ENCODE measurements at regions not wholly inside any gene's neighbourhood (a gene's known extent, or its start where the extent isn't known, plus 50 kb on each side); places are given as distances from the start of the nearest gene placed in this dataset.
"Not testable (repeated sequence)": the region's sequence is repeated elsewhere in the genome, so short reads cannot be mapped to it uniquely, and the experiment has no call there.

DNA sequence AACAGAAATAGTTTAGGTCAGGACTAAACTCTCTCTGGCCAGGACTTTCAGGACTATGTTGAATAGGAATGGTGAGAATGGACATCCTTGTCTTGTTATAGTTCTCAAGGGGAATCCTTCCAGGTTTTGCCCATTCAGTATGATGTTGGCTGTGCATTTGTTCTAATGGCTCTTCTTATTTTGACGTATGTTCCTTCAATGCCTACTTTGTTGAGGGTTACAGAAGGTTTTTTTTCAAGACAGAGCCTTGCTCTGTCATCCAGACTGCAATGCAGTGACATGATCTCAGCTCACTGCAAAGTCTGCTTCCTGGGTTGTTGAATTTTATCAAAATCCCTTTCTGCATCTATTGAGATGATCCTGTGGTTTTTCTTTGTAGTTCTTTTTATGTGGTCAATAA, 79.5 kb upstream of the NID2 start:
- Mint-ChIP-seq H3K9me3 (peaks cover 9% of the 10 kb centered on the region), H3K4me1 (ENCODE audit: low read depth) (no peaks in the 10 kb centered on the region), H3K27me3 (ENCODE audit: low read depth) (peaks cover 35% of the 10 kb centered on the region), H3K36me3 (ENCODE audit: low read depth) (no peaks in the 10 kb centered on the region), H3K4me3 (no peak overlapping the region), H3K27ac (no peak overlapping the region)
- DNase-seq (ENCODE audit: low spot score), result no peak

DNA sequence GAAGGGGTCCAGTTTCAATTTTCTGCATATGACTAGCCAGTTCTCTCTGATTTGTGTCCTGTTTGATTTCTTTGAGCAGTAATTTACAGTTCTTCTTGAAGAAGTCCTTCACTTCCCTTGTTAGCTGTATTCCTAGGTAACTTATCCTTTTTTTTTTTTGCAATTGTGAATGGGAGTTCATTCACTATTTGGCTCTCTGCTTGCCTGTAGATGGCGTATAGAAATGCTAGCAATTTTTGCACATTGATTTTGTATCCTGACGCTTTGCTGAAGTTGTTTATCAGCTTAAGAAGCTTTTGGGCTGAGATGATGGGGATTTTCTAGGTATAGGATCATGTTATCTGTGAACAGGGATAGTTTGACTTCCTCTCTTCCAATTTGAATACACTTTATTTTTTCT, 77.6 kb upstream of the NID2 start:
- Mint-ChIP-seq H3K4me3 (no peak overlapping the region), H3K4me1 (ENCODE audit: low read depth) (no peaks in the 10 kb centered on the region)

DNA sequence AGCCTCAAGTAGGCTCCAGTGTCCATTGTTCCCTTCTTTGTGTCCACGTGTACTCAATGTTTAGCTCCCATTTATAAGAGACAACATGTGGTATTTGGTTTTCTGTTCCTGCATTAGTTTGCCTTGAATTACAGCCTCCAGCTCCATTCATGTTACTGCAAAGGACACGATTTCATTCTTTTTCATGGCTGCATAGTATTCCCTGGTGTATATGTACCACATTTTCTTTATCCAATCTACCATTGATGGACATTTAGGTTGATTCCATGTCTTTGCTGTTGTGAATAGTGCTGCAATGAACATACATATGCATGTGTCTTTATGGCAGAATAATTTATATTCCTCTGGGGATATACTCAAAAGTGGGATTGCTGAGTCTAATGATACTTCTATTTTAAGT, 75.2 kb upstream of the NID2 start:
- H3K4me3 Mint-ChIP-seq; DNase-seq (ENCODE audit: low spot score); H3K4me1 Mint-ChIP-seq (ENCODE audit: low read depth); H3K36me3 Mint-ChIP-seq (ENCODE audit: low read depth); H3K9me3 Mint-ChIP-seq; H3K27ac Mint-ChIP-seq: not testable (repeated sequence)
- H3K27me3 Mint-ChIP-seq (ENCODE audit: low read depth), result peaks cover 22% of the 10 kb centered on the region

More for the DNA sequence above, 77.6 kb upstream of the NID2 start:
- Mint-ChIP-seq H3K27me3 (ENCODE audit: low read depth) (peaks cover 30% of the 10 kb centered on the region), H3K9me3 (peaks cover 3% of the 10 kb centered on the region), H3K36me3 (ENCODE audit: low read depth) (no peaks in the 10 kb centered on the region), H3K27ac (no peak overlapping the region)
- DNase-seq (ENCODE audit: low spot score), result no peak

DNA sequence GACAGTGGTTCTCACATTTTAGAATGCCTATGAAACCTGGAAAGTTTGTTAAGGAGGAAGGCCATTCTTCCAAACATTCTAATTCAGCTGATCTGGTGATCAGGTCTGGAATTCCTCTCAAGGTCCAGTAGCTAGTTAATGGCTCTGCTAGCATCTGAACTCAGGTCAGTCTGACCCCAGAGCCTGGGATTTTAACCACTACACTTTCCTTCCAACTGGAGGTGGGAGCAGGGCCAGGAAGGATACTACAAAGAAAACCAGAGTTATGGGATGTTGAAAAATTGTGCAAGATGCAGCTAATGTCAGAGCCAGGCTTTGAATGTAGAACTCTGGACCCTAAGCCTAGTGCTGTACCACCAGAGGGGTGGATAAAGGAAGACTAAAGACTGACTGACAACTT, 73.6 kb upstream of the NID2 start:
- no peaks in the 10 kb centered on the region for H3K9me3 Mint-ChIP-seq

GRCh38 chr14:52131640-52132320, 62.9 kb upstream of the NID2 start:
- no peak for DNase-seq (ENCODE audit: low spot score)
- no peaks in the 10 kb centered on the region for H3K36me3 Mint-ChIP-seq (ENCODE audit: low read depth)
- H3K9me3 Mint-ChIP-seq, result peaks cover 12% of the 10 kb centered on the region
- no peak overlapping the region for H3K4me3 Mint-ChIP-seq
- no peak overlapping the region for H3K27ac Mint-ChIP-seq
- H3K4me1 Mint-ChIP-seq (ENCODE audit: low read depth), result no peaks in the 10 kb centered on the region
- H3K27me3 Mint-ChIP-seq (ENCODE audit: low read depth), result peaks cover 25% of the 10 kb centered on the region

More for the DNA sequence above, 73.6 kb upstream of the NID2 start:
- Mint-ChIP-seq H3K4me3 (no peak overlapping the region), H3K36me3 (ENCODE audit: low read depth) (no peaks in the 10 kb centered on the region), H3K4me1 (ENCODE audit: low read depth) (no peaks in the 10 kb centered on the region), H3K27ac (no peak overlapping the region), H3K27me3 (ENCODE audit: low read depth) (peaks cover 16% of the 10 kb centered on the region)
- no peak for DNase-seq (ENCODE audit: low spot score)

- H3K36me3 Mint-ChIP-seq (ENCODE audit: low read depth), result no peaks in the 10 kb centered on the region
- DNase-seq (ENCODE audit: low spot score), result no peak
- no peak overlapping the region for H3K4me3 Mint-ChIP-seq
- peaks cover 30% of the 10 kb centered on the region for H3K27me3 Mint-ChIP-seq (ENCODE audit: low read depth)
- peaks cover under 1% of the 10 kb centered on the region for H3K9me3 Mint-ChIP-seq
- H3K4me1 Mint-ChIP-seq (ENCODE audit: low read depth), result peaks cover 13% of the 10 kb centered on the region
- no peak overlapping the region for H3K27ac Mint-ChIP-seq
These were observed 60.9 kb upstream of the NID2 start for GRCh38 chr14:52129721-52130120.

- Mint-ChIP-seq H3K4me1 (ENCODE audit: low read depth) (peaks cover 13% of the 10 kb centered on the region), H3K4me3 (peak overlapping the region; percentile 20), H3K36me3 (ENCODE audit: low read depth) (no peaks in the 10 kb centered on the region), H3K9me3 (no peaks in the 10 kb centered on the region), H3K27ac (no peak overlapping the region), H3K27me3 (ENCODE audit: low read depth) (peaks cover 17% of the 10 kb centered on the region)
- DNase-seq (ENCODE audit: low spot score), result no peak
These were observed 57.0 kb upstream of the NID2 start for GRCh38 chr14:52125885-52126284.

DNA sequence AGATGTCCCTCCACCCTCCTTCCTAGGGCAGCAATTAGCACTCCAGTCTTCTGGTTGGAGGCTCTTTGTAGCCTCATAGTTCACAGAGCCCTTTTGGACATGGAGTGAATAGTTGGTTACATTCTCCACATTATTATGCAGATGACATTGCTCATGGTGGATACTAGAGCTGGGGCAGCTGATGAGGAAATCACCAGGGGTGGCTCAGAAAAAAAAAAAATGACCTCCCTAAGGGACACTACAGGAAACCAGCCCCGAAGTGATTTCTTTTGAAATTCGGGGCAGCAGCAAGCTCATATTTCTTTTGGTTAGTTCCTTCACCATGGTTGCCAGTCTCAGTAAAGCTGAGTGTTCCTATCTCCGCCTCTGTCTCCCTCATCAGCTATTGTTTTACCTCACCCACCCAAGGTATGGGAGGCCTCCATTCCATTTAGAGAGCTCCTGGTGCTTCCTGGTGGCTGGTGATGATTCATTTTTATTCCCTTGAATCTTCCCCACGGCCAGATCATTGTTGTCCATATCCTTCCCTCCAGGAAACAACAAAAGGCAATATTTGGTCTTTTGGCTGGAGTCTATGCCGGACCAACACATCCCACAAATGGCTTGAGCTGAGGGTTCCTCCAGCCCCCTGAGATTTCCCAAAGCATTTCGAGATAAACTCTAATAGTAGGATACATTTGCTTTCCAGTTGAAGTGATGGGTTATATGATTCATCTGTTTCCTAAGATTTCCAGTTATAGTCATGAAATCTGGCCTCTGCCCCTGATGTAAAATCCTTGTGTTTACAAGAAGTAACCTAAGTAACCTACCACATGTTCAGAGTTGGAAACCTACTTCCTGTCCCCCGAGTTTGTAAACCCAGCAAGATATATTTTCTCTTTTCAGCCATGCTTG, 56.2 kb upstream of the NID2 start:
- Mint-ChIP-seq H3K27me3 (ENCODE audit: low read depth) (peaks cover 18% of the 10 kb centered on the region), H3K4me3 (no peak overlapping the region), H3K9me3 (no peaks in the 10 kb centered on the region), H3K36me3 (ENCODE audit: low read depth) (no peaks in the 10 kb centered on the region), H3K27ac (no peak overlapping the region), H3K4me1 (ENCODE audit: low read depth) (peaks cover 13% of the 10 kb centered on the region)
- no peak for DNase-seq (ENCODE audit: low spot score)

- DNase-seq (ENCODE audit: low spot score); H3K4me3 Mint-ChIP-seq: not testable (repeated sequence)
- peaks cover 24% of the 10 kb centered on the region for H3K27me3 Mint-ChIP-seq (ENCODE audit: low read depth)
These were observed 53.3 kb upstream of the NID2 start for GRCh38 chr14:52122163-52122562.

GRCh38 chr14:52121441-52121840, 52.6 kb upstream of the NID2 start:
- H3K27ac Mint-ChIP-seq, result no peak overlapping the region
- H3K4me1 Mint-ChIP-seq (ENCODE audit: low read depth), result peaks cover 13% of the 10 kb centered on the region
- H3K4me3 Mint-ChIP-seq, result no peak overlapping the region
- DNase-seq (ENCODE audit: low spot score), result no peak
- H3K9me3 Mint-ChIP-seq, result no peaks in the 10 kb centered on the region
- H3K27me3 Mint-ChIP-seq (ENCODE audit: low read depth), result peaks cover 26% of the 10 kb centered on the region
- no peaks in the 10 kb centered on the region for H3K36me3 Mint-ChIP-seq (ENCODE audit: low read depth)

More at GRCh38 chr14:52122163-52122562, 53.3 kb upstream of the NID2 start:
- H3K4me1 Mint-ChIP-seq (ENCODE audit: low read depth), result peaks cover 13% of the 10 kb centered on the region
- H3K27ac Mint-ChIP-seq; H3K36me3 Mint-ChIP-seq (ENCODE audit: low read depth); H3K9me3 Mint-ChIP-seq: not testable (repeated sequence)

DNA sequence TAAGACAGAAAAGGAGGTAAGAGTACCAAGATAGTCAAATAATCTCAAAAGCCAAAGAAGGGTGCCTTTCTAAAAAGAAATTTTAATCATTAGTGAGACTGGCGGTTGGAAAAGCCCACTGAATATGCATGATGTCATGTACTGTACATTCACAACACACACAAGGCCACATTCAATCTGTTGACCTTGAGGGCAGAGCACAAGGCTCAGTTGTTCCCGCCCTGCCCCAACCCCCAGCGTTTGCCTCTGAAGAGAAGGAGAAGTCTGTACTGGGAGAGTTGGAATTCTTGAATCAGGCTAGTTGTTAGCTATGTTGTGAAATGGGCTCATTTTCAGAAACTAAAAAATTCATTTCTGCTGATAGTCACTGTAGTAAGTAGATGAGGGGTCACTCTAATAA, 50.2 kb upstream of the NID2 start:
- Mint-ChIP-seq H3K27me3 (ENCODE audit: low read depth) (peaks cover 32% of the 10 kb centered on the region), H3K4me3 (no peak overlapping the region), H3K4me1 (ENCODE audit: low read depth) (no peaks in the 10 kb centered on the region), H3K36me3 (ENCODE audit: low read depth) (no peaks in the 10 kb centered on the region), H3K9me3 (no peaks in the 10 kb centered on the region), H3K27ac (no peak overlapping the region)
- DNase-seq (ENCODE audit: low spot score), result no peak

All from T-helper 2 cell treated with Interferon-gamma antibody and Interleukin-4, amounts not matched to agents 5 μg/mL and 100 μg/mL, for 36 hours (primary cell).